ENCODE measurements at regions not wholly inside any gene's neighbourhood (a gene's known extent, or its start where the extent isn't known, plus 50 kb on each side); places are given as distances from the start of the nearest gene placed in this dataset.

DNA sequence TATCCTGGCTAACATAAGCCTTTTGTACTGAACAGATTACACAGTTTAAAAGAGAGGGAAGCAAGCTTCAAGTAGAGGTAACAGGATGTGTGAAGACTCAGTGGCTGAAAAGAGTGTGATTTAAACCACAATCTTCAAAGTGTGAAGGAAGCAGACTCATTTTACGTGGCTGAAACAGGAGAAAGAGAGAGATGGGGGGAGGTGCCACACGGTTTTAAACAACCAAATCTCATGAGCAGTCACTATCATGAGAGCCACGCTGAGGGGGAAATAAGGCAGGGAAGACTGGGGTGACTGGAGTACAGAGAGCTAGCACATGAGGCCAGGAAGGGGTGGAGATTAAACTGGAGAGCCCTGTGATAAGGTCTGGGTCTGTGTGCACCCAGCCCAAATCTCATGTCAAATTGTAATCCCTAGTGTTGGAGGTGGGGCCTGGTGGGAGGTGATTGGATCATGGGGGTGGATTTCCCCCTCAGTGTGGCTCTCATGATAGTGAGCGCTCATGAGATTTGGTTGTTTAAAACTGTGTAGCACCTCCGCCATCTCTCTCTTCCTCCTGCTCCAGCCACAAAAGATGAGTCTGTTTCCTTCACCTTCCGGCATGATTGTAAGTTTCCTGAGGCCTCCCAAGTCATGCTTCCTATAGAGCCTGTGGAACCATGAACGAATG is 318.6 kb upstream of the CD180 start:
- 100% methylated on average over 1 of the region's 7 CpGs for WGBS (ENCODE audit: insufficient coverage, low lambda C conversion rate)
- Histone ChIP-seq H3K4me1 (ENCODE audit: control insufficient read depth, insufficient read depth, low read length) (no peaks in the 10 kb centered on the region), H3K27ac (ENCODE audit: low read length) (no peak overlapping the region), H3K9me3 (ENCODE audit: control insufficient read depth, low read depth, low read length) (no peaks in the 10 kb centered on the region), H3K36me3 (ENCODE audit: control insufficient read depth, insufficient read depth, low read length) (no peaks in the 10 kb centered on the region), H3K4me3 (ENCODE audit: low read length) (no peak overlapping the region), H3K27me3 (ENCODE audit: control insufficient read depth, insufficient read depth, low read length) (no peaks in the 10 kb centered on the region)
- DNase-seq, result no peak

DNA sequence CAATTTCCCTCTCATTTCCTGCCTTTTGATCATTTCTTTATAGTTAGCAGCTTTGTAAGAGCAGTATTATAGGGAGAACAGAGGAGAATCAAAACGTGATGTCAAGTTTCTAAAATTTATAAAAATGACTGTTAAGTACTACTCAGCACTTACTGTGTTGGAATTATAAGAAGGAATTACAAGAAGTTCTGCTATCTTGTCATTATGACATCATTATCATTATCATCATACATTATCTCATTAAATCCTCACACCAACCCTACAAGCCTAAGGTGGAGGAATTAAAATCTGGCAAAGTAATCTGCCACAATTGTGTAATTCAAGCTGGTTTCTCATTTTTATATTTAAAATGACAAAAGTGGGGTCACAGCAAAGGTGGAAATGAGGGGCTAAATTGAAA is 316.2 kb upstream of the CD180 start:
- no peaks in the 10 kb centered on the region for H3K36me3 ChIP-seq (ENCODE audit: control insufficient read depth, insufficient read depth, low read length)
- H3K27ac ChIP-seq (ENCODE audit: low read length), result no peak overlapping the region
- no peaks in the 10 kb centered on the region for H3K4me1 ChIP-seq (ENCODE audit: control insufficient read depth, insufficient read depth, low read length)
- WGBS (ENCODE audit: insufficient coverage, low lambda C conversion rate), result no CpG with 5 or more reads among the region's 1 CpG
- no peak overlapping the region for H3K4me3 ChIP-seq (ENCODE audit: low read length)
- DNase-seq, result no peak
- H3K27me3 ChIP-seq (ENCODE audit: control insufficient read depth, insufficient read depth, low read length), result no peaks in the 10 kb centered on the region
- no peaks in the 10 kb centered on the region for H3K9me3 ChIP-seq (ENCODE audit: control insufficient read depth, low read depth, low read length)

DNA sequence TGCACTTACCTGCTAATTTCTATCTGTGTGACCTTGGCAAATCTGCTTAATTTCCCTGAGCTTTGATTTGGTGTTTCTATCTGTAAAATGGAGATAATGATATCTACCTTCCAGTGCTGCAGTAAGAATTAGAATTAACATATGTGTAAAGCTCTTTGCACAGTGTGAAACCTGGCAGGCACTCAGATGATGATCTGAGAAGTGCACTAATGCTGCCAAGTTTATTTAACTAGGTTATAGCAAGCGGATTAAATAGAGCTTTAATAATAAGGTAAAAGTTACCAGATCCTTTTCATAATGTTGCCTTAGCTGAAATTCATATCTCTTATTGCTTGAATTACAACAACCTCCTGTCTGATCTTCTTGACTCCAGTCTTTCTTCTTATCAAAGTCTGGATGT is 315.3 kb upstream of the CD180 start:
- Histone ChIP-seq H3K27me3 (ENCODE audit: control insufficient read depth, insufficient read depth, low read length) (no peaks in the 10 kb centered on the region), H3K27ac (ENCODE audit: low read length) (no peak overlapping the region), H3K4me1 (ENCODE audit: control insufficient read depth, insufficient read depth, low read length) (no peaks in the 10 kb centered on the region), H3K36me3 (ENCODE audit: control insufficient read depth, insufficient read depth, low read length) (no peaks in the 10 kb centered on the region), H3K4me3 (ENCODE audit: low read length) (no peak overlapping the region), H3K9me3 (ENCODE audit: control insufficient read depth, low read depth, low read length) (no peaks in the 10 kb centered on the region)
- no peak for DNase-seq
- no CpG with 5 or more reads among the region's 1 CpG for WGBS (ENCODE audit: insufficient coverage, low lambda C conversion rate)

DNA sequence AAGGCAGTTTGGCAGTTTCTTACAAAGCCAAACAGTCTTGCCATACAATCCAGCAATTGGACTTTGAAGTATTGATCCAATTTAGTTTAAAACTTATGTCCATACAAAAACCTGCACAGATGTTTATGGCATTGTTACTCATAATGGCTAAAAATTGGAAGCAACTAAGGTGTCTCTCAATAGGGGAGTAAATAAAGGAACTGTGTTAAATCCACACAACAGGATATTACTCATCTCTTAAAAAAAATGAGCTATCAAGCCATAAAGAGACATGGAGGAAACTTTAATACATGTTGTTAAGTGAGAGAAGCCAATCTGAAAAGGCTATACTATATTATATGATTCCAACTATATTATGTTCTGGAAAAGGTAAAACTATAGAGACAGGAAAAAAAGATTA is 313.6 kb upstream of the CD180 start:
- Histone ChIP-seq H3K9me3 (ENCODE audit: control insufficient read depth, low read depth, low read length) (no peaks in the 10 kb centered on the region), H3K36me3 (ENCODE audit: control insufficient read depth, insufficient read depth, low read length) (no peaks in the 10 kb centered on the region), H3K27me3 (ENCODE audit: control insufficient read depth, insufficient read depth, low read length) (no peaks in the 10 kb centered on the region), H3K27ac (ENCODE audit: low read length) (no peak overlapping the region), H3K4me3 (ENCODE audit: low read length) (no peak overlapping the region), H3K4me1 (ENCODE audit: control insufficient read depth, insufficient read depth, low read length) (no peaks in the 10 kb centered on the region)
- DNase-seq, result no peak

DNA sequence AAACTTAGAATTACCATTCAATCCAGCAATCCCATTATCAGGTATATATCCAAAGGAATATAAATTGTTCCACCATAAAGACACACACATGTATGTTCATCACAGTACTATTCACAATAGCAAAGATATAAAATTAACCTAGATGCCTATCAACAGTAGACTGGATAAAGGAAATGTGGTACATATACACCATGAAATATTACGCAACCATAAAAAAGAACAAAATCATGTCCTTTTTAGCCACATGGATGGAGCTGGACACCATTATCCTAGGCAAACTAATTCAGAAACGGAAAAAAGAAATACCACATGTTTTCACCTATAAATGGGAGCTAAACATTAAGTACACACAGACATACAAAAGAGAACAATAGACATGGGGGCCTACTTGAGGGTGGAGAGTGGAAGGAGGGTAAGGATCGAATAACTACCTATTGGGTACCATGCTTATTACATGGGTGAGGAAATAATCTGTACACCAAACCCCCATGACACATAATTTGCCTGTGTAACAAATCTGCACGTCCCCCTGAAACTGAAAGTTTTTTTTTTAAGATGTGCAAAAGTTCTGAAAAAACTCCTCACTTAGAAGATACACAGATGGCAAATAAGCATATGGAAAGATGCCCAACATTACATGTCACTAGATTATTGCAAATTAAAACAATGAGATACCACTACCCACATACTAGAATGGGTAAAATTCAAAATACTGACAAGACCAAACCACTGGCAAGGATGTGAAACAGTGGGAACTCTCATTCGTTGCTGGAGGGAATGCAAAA is 313.0 kb upstream of the CD180 start:
- Histone ChIP-seq H3K4me1 (ENCODE audit: control insufficient read depth, insufficient read depth, low read length) (no peaks in the 10 kb centered on the region), H3K27ac (ENCODE audit: low read length) (no peak overlapping the region), H3K27me3 (ENCODE audit: control insufficient read depth, insufficient read depth, low read length) (no peaks in the 10 kb centered on the region), H3K4me3 (ENCODE audit: low read length) (no peak overlapping the region), H3K9me3 (ENCODE audit: control insufficient read depth, low read depth, low read length) (no peaks in the 10 kb centered on the region), H3K36me3 (ENCODE audit: control insufficient read depth, insufficient read depth, low read length) (no peaks in the 10 kb centered on the region)
- WGBS (ENCODE audit: insufficient coverage, low lambda C conversion rate), result 80% methylated on average over 1 of the region's 5 CpGs
- DNase-seq, result no peak

DNA sequence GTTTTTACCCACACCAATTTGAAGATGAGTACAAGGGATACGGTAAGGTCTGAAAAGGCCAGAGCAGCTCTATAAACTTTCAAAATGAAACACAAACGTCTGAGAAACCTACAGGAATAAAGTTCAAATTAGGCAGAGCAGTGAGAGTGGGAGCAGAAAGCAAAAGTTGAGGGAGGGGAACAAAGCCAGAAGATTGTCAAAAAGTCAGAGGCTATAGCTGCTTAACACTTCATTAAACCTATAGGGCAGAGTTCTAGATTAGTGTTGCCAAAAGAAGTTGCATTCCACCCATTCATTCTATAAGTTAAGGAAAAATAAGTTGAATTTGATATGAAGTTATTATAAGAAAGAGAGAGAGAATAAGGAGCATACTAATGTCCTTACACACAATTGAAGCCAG is 309.6 kb upstream of the CD180 start:
- H3K36me3 ChIP-seq (ENCODE audit: control insufficient read depth, insufficient read depth, low read length), result no peaks in the 10 kb centered on the region
- no peaks in the 10 kb centered on the region for H3K9me3 ChIP-seq (ENCODE audit: control insufficient read depth, low read depth, low read length)
- 14% methylated on average over 1 of the region's 2 CpGs for WGBS (ENCODE audit: insufficient coverage, low lambda C conversion rate)
- H3K4me1 ChIP-seq (ENCODE audit: control insufficient read depth, insufficient read depth, low read length), result no peaks in the 10 kb centered on the region
- no peak overlapping the region for H3K27ac ChIP-seq (ENCODE audit: low read length)
- no peak overlapping the region for H3K4me3 ChIP-seq (ENCODE audit: low read length)
- DNase-seq, result no peak
- no peaks in the 10 kb centered on the region for H3K27me3 ChIP-seq (ENCODE audit: control insufficient read depth, insufficient read depth, low read length)

DNA sequence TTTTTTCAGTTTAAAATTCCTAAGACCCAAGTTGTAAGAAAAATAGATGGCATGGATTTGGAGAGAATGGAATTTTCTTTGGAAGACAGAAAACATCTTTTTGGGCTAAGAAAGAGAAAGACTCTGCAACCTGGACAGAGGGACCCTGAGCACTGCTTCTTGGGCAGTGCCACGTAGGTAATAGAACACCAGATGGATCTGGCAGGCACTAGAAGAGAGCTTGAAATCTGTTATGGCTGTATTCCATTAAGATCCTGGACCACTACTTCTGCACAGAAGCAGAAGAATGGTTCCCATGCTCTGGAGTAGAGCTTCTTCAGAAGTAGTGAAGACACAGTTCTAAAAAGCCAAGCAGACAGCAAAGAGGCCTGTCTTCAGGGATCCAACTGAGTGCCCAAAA is 306.4 kb upstream of the CD180 start:
- Histone ChIP-seq H3K4me1 (ENCODE audit: control insufficient read depth, insufficient read depth, low read length) (no peaks in the 10 kb centered on the region), H3K27ac (ENCODE audit: low read length) (no peak overlapping the region), H3K4me3 (ENCODE audit: low read length) (no peak overlapping the region), H3K27me3 (ENCODE audit: control insufficient read depth, insufficient read depth, low read length) (no peaks in the 10 kb centered on the region), H3K9me3 (ENCODE audit: control insufficient read depth, low read depth, low read length) (peaks cover 8% of the 10 kb centered on the region), H3K36me3 (ENCODE audit: control insufficient read depth, insufficient read depth, low read length) (no peaks in the 10 kb centered on the region)
- WGBS (ENCODE audit: insufficient coverage, low lambda C conversion rate), result no CpG with 5 or more reads among the region's 1 CpG
- no peak for DNase-seq

DNA sequence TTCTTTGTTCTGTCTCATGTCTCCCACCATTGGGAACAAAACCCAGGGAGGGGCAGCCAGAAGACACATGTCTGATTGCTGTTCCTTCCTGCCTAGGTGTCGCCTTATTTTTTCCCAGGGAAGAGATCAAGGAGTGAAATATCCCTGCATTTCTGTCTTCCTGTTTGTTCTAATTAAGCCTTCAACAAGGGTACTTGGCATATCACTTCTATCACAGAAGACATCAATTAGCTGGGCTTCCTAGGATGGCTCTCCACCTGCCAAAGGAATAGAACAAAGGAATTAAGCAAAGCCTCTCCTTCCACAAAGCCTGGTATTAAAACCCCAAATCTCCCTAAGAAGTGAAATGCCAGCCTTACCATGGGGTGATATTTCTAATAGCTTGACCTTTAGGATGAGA is 299.5 kb upstream of the CD180 start:
- Histone ChIP-seq H3K36me3 (ENCODE audit: control insufficient read depth, insufficient read depth, low read length) (no peaks in the 10 kb centered on the region), H3K4me3 (ENCODE audit: low read length) (no peak overlapping the region), H3K9me3 (ENCODE audit: control insufficient read depth, low read depth, low read length) (peaks cover 8% of the 10 kb centered on the region), H3K4me1 (ENCODE audit: control insufficient read depth, insufficient read depth, low read length) (no peaks in the 10 kb centered on the region), H3K27me3 (ENCODE audit: control insufficient read depth, insufficient read depth, low read length) (no peaks in the 10 kb centered on the region), H3K27ac (ENCODE audit: low read length) (no peak overlapping the region)
- WGBS (ENCODE audit: insufficient coverage, low lambda C conversion rate), result no CpG with 5 or more reads among the region's 1 CpG
- DNase-seq, result no peak

DNA sequence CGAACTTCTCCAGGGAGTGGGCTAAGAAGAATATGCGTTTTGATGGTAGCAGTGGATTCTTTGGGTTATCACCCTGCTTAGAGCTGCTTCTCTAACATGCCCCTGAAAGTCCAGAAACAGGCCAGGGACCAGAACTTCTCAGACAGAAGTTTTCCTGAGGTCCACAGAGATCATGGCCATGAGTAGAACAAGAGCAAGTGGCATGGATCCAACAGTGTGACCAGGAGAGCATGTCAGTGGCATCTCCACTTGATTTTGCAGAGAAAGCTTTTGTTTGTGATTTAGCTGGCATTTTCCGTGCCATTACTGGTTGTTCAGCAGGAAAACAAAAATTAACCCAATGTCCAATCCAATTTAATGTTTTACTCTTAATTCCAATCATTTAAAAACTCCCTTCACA is 298.5 kb upstream of the CD180 start:
- H3K36me3 ChIP-seq (ENCODE audit: control insufficient read depth, insufficient read depth, low read length), result no peaks in the 10 kb centered on the region
- H3K4me1 ChIP-seq (ENCODE audit: control insufficient read depth, insufficient read depth, low read length), result no peaks in the 10 kb centered on the region
- no peak overlapping the region for H3K4me3 ChIP-seq (ENCODE audit: low read length)
- DNase-seq, result no peak
- peaks cover 8% of the 10 kb centered on the region for H3K9me3 ChIP-seq (ENCODE audit: control insufficient read depth, low read depth, low read length)
- 100% methylated on average over 1 of the region's 3 CpGs for WGBS (ENCODE audit: insufficient coverage, low lambda C conversion rate)
- no peak overlapping the region for H3K27ac ChIP-seq (ENCODE audit: low read length)
- no peaks in the 10 kb centered on the region for H3K27me3 ChIP-seq (ENCODE audit: control insufficient read depth, insufficient read depth, low read length)

DNA sequence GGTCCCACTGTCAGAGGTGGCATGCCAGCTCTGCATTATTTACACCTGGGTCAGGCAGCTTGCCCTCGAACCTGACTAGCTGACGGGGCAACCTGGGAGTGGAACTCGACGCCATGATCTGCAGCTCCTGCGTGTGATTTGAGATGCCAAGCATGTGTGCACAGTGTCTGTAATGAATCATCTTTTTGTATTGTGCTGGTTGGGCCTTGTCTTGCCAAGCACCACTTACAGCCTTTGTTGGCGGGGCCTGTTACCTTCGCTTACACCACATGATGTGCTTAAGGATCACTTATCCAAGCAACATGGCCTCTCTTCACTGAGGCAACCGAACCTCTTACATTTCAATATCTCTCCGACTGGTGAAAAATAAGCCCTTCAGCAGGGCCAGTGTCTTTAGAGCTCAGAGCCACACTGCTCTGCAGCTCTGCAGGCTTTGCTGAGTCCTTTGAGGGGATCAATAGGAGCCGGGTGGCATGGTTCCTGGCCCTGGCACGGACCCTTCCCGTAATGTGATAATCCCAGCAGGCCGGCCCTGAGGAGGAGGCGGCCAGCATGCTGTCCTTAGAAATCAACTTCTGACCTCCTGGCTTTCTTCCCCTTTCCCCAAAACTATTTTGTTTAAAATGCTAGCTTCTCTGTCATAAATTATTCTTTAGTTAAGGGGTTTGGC is 297.7 kb upstream of the CD180 start:
- Histone ChIP-seq H3K27ac (ENCODE audit: low read length) (no peak overlapping the region), H3K36me3 (ENCODE audit: control insufficient read depth, insufficient read depth, low read length) (no peaks in the 10 kb centered on the region), H3K4me3 (ENCODE audit: low read length) (no peak overlapping the region), H3K27me3 (ENCODE audit: control insufficient read depth, insufficient read depth, low read length) (no peaks in the 10 kb centered on the region), H3K9me3 (ENCODE audit: control insufficient read depth, low read depth, low read length) (peaks cover under 1% of the 10 kb centered on the region), H3K4me1 (ENCODE audit: control insufficient read depth, insufficient read depth, low read length) (no peaks in the 10 kb centered on the region)
- DNase-seq, result no peak
- no CpG with 5 or more reads among the region's 14 CpGs for WGBS (ENCODE audit: insufficient coverage, low lambda C conversion rate)

Measured in large intestine (tissue), 3 donors.